Loucy (cell line): ENCODE measurements at regions not wholly inside any gene's neighbourhood (a gene's known extent, or its start where the extent isn't known, plus 50 kb on each side); places are given as distances from the start of the nearest gene placed in this dataset.

Experiments used
- EZH2phosphoT487 ChIP-seq: fragments of 200-600 bp; IDR thresholded peaks from 2 replicates; pipeline ENCODE4 v1.6.1; 2018; ENCODE audit warnings: antibody characterized with exemption, mild to moderate bottlenecking, moderate library complexity, borderline replicate concordance
- TF ChIP-seq, protein P1 (sequence below): fragments of 200-600 bp; sonication (generic); conservative IDR thresholded peaks from 2 replicates; pipeline ENCODE4 v1.5.1; 2014; ENCODE audit warnings: mild to moderate bottlenecking, antibody characterized with exemption, low read length

GRCh38 chr5:163916376-163916775 lies 411.0 kb downstream of the MAT2B start:
- TF ChIP-seq, protein P1, sequence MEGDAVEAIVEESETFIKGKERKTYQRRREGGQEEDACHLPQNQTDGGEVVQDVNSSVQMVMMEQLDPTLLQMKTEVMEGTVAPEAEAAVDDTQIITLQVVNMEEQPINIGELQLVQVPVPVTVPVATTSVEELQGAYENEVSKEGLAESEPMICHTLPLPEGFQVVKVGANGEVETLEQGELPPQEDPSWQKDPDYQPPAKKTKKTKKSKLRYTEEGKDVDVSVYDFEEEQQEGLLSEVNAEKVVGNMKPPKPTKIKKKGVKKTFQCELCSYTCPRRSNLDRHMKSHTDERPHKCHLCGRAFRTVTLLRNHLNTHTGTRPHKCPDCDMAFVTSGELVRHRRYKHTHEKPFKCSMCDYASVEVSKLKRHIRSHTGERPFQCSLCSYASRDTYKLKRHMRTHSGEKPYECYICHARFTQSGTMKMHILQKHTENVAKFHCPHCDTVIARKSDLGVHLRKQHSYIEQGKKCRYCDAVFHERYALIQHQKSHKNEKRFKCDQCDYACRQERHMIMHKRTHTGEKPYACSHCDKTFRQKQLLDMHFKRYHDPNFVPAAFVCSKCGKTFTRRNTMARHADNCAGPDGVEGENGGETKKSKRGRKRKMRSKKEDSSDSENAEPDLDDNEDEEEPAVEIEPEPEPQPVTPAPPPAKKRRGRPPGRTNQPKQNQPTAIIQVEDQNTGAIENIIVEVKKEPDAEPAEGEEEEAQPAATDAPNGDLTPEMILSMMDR = no peak
- no peak for TF ChIP-seq EZH2phosphoT487
